NB4 (cell line): ENCODE measurements at regions not wholly inside any gene's neighbourhood (a gene's known extent, or its start where the extent isn't known, plus 50 kb on each side); places are given as distances from the start of the nearest gene placed in this dataset.

Source experiments
- POLR2A ChIP-seq: IDR thresholded peaks from 2 replicates; pipeline ENCODE4 v1.6.1; 2011; ENCODE audit warnings: mild to moderate bottlenecking; ENCODE audit not compliant: insufficient read length; ENCODE audit errors: extremely low read depth
- TF ChIP-seq, protein P1 (sequence below): IDR thresholded peaks from one replicate; pipeline ENCODE4 v1.5.1; 2012; ENCODE audit warnings: low read depth, low read length

DNA sequence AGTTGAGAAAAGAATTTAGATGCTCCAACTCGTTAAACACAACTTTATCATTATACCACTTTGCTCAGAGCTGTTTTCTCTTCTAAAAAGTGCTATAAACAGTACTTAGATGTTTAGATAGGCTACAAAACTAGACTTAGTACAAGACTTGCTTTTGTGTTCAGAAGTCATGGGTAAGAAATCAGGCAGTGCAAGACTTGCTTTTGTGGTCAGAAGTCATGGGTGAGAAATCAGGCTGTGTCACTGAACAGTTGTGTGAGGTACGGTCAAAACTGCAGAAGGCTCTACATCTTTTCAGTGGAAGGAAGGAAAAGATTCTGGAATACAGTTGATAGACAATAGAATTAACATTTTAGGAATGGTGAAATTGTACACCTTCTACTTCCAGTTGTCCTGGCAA, 239.7 kb downstream of the DNAJB9 start:
- TF ChIP-seq, protein P1, sequence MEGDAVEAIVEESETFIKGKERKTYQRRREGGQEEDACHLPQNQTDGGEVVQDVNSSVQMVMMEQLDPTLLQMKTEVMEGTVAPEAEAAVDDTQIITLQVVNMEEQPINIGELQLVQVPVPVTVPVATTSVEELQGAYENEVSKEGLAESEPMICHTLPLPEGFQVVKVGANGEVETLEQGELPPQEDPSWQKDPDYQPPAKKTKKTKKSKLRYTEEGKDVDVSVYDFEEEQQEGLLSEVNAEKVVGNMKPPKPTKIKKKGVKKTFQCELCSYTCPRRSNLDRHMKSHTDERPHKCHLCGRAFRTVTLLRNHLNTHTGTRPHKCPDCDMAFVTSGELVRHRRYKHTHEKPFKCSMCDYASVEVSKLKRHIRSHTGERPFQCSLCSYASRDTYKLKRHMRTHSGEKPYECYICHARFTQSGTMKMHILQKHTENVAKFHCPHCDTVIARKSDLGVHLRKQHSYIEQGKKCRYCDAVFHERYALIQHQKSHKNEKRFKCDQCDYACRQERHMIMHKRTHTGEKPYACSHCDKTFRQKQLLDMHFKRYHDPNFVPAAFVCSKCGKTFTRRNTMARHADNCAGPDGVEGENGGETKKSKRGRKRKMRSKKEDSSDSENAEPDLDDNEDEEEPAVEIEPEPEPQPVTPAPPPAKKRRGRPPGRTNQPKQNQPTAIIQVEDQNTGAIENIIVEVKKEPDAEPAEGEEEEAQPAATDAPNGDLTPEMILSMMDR = no peak
- no peak for TF ChIP-seq POLR2A
